Fibroblast of lung (primary cell): ENCODE measurements at regions not wholly inside any gene's neighbourhood (a gene's known extent, or its start where the extent isn't known, plus 50 kb on each side); places are given as distances from the start of the nearest gene placed in this dataset.

Source experiments
- CTCF ChIP-seq, 2 donors: IDR thresholded peaks in 1 of 2; conservative IDR thresholded peaks in 1 of 2; 1 replicate in 1 of 2; 2 replicates in 1 of 2; pipeline ENCODE4 v1.5.1; 2011 to 2012; ENCODE audit warnings: low read length in 2 of 2, control low read depth in 1 of 2, inconsistent platforms in 1 of 2, low read depth in 1 of 2, mild to moderate bottlenecking in 1 of 2
- EZH2 ChIP-seq: IDR thresholded peaks from 2 replicates; pipeline ENCODE4 v1.5.1; 2012; ENCODE audit warnings: low read length, control low read depth, mild to moderate bottlenecking; ENCODE audit errors: missing control alignments

GRCh38 chr2:12243381-12243780 is 473.4 kb upstream of the TRIB2 start:
- TF ChIP-seq CTCF (conservative IDR thresholded peaks at IDR 0.05 in 1 of 2, IDR thresholded peaks at IDR 0.05 in 1 of 2; ENCODE audit: low read depth in 1 of 2, low read length in 2 of 2) (no peak), EZH2 (no peak)
